HL-60 (cell line): ENCODE measurements at regions not wholly inside any gene's neighbourhood (a gene's known extent, or its start where the extent isn't known, plus 50 kb on each side); places are given as distances from the start of the nearest gene placed in this dataset.

Experiments
- DNase-seq, 2 experiments: peaks; one replicate each; pipeline ENCODE4 v3.0.0-alpha.2; 2010 to 2020; ENCODE audit warnings: low read depth in 1 of 2, low spot score in 1 of 2
- H3K27ac ChIP-seq: fragments of 250-450 bp; sonication (Bioruptor Pico); replicated peaks from 2 replicates; pipeline ENCODE4 v1.5.1; 2020; ENCODE audit warnings: mild to moderate bottlenecking, moderate library complexity
- H3K27me3 ChIP-seq: fragments of 250-450 bp; sonication (Bioruptor Pico); 2 replicates; pipeline ENCODE4 v1.5.1; 2021; ENCODE audit warnings: mild to moderate bottlenecking, moderate library complexity; ENCODE audit not compliant: insufficient read depth, poor library complexity, severe bottlenecking
- H3K4me3 ChIP-seq: replicated peaks from 2 replicates; pipeline ENCODE4 v1.5.1; 2011; ENCODE audit warnings: mild to moderate bottlenecking, control low read depth, low read length; ENCODE audit not compliant: insufficient read depth
- CTCF ChIP-seq: IDR thresholded peaks from one replicate; pipeline ENCODE4 v1.5.1; 2011; ENCODE audit warnings: low read length, control low read depth, inconsistent platforms; ENCODE audit not compliant: insufficient read depth
- GABPA ChIP-seq: IDR thresholded peaks from 2 replicates; pipeline ENCODE4 v1.6.1; 2012; ENCODE audit warnings: low read depth
- POLR2AphosphoS5 ChIP-seq: IDR thresholded peaks from 2 replicates; pipeline ENCODE4 v1.6.1; 2012; ENCODE audit warnings: low read depth
- REST ChIP-seq: IDR thresholded peaks from 2 replicates; pipeline ENCODE4 v1.6.1; 2012; ENCODE audit warnings: low read depth; ENCODE audit not compliant: insufficient replicate concordance
- SPI1 ChIP-seq: IDR thresholded peaks from 2 replicates; pipeline ENCODE4 v1.6.1; 2012; ENCODE audit warnings: low read depth, mild to moderate bottlenecking, borderline replicate concordance

- Histone ChIP-seq H3K4me3 (no peak overlapping the region), H3K27me3 (no peaks in the 10 kb centered on the region), H3K27ac (no peak overlapping the region)
- TF ChIP-seq POLR2AphosphoS5, result no peak
- TF ChIP-seq GABPA, result no peak
- no peak for TF ChIP-seq CTCF
- no peak for TF ChIP-seq SPI1
- no peak for TF ChIP-seq REST
- no peak for DNase-seq
These were observed 141.3 kb upstream of the ABCA1 start for GRCh38 chr9:105069285-105069684.

- no peak for DNase-seq
- H3K27ac ChIP-seq, result no peak overlapping the region
- no peak overlapping the region for H3K4me3 ChIP-seq
- no peak for TF ChIP-seq POLR2AphosphoS5
- TF ChIP-seq GABPA, result no peak
- no peak for TF ChIP-seq REST
- no peaks in the 10 kb centered on the region for H3K27me3 ChIP-seq
These were observed 141.7 kb upstream of the ABCA1 start for GRCh38 chr9:105069696-105070095.

GRCh38 chr9:105070176-105070575 lies 142.2 kb upstream of the ABCA1 start:
- H3K27me3 ChIP-seq, result no peaks in the 10 kb centered on the region
- H3K4me3 ChIP-seq, result no peak overlapping the region
- no peak for DNase-seq
- no peak for TF ChIP-seq POLR2AphosphoS5
- TF ChIP-seq SPI1, result no peak
- TF ChIP-seq CTCF, result no peak
- H3K27ac ChIP-seq, result no peak overlapping the region

GRCh38 chr9:105072476-105072875 lies 144.5 kb upstream of the ABCA1 start:
- Histone ChIP-seq H3K27ac (no peak overlapping the region), H3K4me3 (no peak overlapping the region), H3K27me3 (no peaks in the 10 kb centered on the region)
- no peak for TF ChIP-seq REST
- no peak for TF ChIP-seq POLR2AphosphoS5
- no peak for TF ChIP-seq GABPA
- TF ChIP-seq SPI1, result no peak
- no peak for TF ChIP-seq CTCF
- no peak for DNase-seq
